ENCODE measurements at regions not wholly inside any gene's neighbourhood (a gene's known extent, or its start where the extent isn't known, plus 50 kb on each side); places are given as distances from the start of the nearest gene placed in this dataset.

GRCh38 chr1:56330391-56331026, 248.9 kb downstream of the PLPP3 start:
- Histone ChIP-seq H3K4me2 (ENCODE audit: low read depth, low read length) (peak overlapping the region; percentile 65), H2AFZ (ENCODE audit: low read length) (no peak overlapping the region), H3K27ac (ENCODE audit: extremely low read length, insufficient read depth, low read length) (peak overlapping the region; percentile 85), H3K79me2 (ENCODE audit: insufficient read depth, low read length) (no peaks in the 10 kb centered on the region), H3K9ac (ENCODE audit: insufficient read depth, low read depth, low read length) (peak overlapping the region; percentile 46; the same call in 1 of the 2 replicates), H3K4me3 (replicated peaks in 1 of 3; ENCODE audit: insufficient read depth in 1 of 3, low read depth in 2 of 3, low read length in 3 of 3) (peak overlapping the region in 1 of 3 experiments; percentile 47; a peak in 1 of 6 replicates), H3K4me1 (ENCODE audit: insufficient read depth, low read length) (peaks cover 39% of the 10 kb centered on the region), H4K20me1 (ENCODE audit: insufficient read depth, low read length) (no peaks in the 10 kb centered on the region), H3K27me3 (ENCODE audit: control insufficient read depth in 1 of 2, insufficient read depth in 2 of 2, low read length in 2 of 2) (no peaks in the 10 kb centered on the region), H3K9me3 (ENCODE audit: low read length) (no peaks in the 10 kb centered on the region), H3K36me3 (replicated peaks in 1 of 2; ENCODE audit: control insufficient read depth in 1 of 2, insufficient read depth in 2 of 2, low read length in 2 of 2) (no peaks in the 10 kb centered on the region)
- no TSS peak for BruUV-seq (replicated peaks)
- CTCF ChIA-PET (ENCODE audit: low intra/inter-chr PET ratio, low total read pairs), result no interaction called here
- in situ Hi-C loops (cut with HindIII; ENCODE audit: extremely low pct_ligation_motif_present, low pct_unique_long_range_greater_than_20kb), result no loop called here
- FAIRE-seq (no peak), DNase-seq (ENCODE audit: low spot score) (peak; percentile 47), ATAC-seq (no peak; the same call in 2 of the 3 replicates)
- 19% methylated on average over 1 of the region's 1 CpG for WGBS (ENCODE audit: low lambda C conversion rate)
- POLR2A ChIA-PET, result interaction anchor here (0.9 to 2.4 kb wide), 8 partner anchors 9 to 247 kb away, joined by 3 to 18 read pairs (median 4); partner anchors contain the start of gene PLPP3
- intact Hi-C loops (cut with micrococcal nuclease; ENCODE audit: unreplicated experiment), result loop anchor here (1.0 to 10.0 kb wide), 2 partner anchors 84 to 174 kb away; no protein-coding TSS in a partner anchor
- TF ChIP-seq, protein P1, sequence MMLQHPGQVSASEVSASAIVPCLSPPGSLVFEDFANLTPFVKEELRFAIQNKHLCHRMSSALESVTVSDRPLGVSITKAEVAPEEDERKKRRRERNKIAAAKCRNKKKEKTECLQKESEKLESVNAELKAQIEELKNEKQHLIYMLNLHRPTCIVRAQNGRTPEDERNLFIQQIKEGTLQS (CRISPR knock-in tag; IDR thresholded peaks at IDR 0.05), result peak; percentile 73
- no peak for TF ChIP-seq NCOR1 (IDR thresholded peaks at IDR 0.05; ENCODE audit: borderline replicate concordance, low read length)
- TF ChIP-seq, protein P2, sequence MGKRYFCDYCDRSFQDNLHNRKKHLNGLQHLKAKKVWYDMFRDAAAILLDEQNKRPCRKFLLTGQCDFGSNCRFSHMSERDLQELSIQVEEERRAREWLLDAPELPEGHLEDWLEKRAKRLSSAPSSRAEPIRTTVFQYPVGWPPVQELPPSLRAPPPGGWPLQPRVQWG (CRISPR knock-in tag; IDR thresholded peaks at IDR 0.05; ENCODE audit: borderline replicate concordance, low read depth), result no peak
- TF ChIP-seq RARA (CRISPR knock-in tag; IDR thresholded peaks at IDR 0.05), result 0 out of 2 replicates have a peak, but pooled peaks have one; percentile 11
- TF ChIP-seq, protein P3, sequence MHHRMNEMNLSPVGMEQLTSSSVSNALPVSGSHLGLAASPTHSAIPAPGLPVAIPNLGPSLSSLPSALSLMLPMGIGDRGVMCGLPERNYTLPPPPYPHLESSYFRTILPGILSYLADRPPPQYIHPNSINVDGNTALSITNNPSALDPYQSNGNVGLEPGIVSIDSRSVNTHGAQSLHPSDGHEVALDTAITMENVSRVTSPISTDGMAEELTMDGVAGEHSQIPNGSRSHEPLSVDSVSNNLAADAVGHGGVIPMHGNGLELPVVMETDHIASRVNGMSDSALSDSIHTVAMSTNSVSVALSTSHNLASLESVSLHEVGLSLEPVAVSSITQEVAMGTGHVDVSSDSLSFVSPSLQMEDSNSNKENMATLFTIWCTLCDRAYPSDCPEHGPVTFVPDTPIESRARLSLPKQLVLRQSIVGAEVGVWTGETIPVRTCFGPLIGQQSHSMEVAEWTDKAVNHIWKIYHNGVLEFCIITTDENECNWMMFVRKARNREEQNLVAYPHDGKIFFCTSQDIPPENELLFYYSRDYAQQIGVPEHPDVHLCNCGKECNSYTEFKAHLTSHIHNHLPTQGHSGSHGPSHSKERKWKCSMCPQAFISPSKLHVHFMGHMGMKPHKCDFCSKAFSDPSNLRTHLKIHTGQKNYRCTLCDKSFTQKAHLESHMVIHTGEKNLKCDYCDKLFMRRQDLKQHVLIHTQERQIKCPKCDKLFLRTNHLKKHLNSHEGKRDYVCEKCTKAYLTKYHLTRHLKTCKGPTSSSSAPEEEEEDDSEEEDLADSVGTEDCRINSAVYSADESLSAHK (CRISPR knock-in tag; IDR thresholded peaks at IDR 0.05; ENCODE audit: borderline replicate concordance), result no peak
- TF ChIP-seq MATR3 (CRISPR knock-in tag; IDR thresholded peaks at IDR 0.05), result no peak
- TF ChIP-seq SRSF4 (IDR thresholded peaks at IDR 0.05; ENCODE audit: low read depth, low read length, poor library complexity, severe bottlenecking), result no peak
- TF ChIP-seq EEA1 (CRISPR knock-in tag; IDR thresholded peaks at IDR 0.05; ENCODE audit: borderline replicate concordance), result no peak
- no peak for TF ChIP-seq ZNF605 (CRISPR knock-in tag; IDR thresholded peaks at IDR 0.05)
- no peak for TF ChIP-seq ZFP36L2 (CRISPR knock-in tag; IDR thresholded peaks at IDR 0.05)
- TF ChIP-seq ADNP (CRISPR knock-in tag; IDR thresholded peaks at IDR 0.05), result no peak
- 0 out of 2 replicates have a peak, but pooled peaks have one; percentile 21 for TF ChIP-seq IRF2 (CRISPR knock-in tag; IDR thresholded peaks at IDR 0.05)
- 0 out of 2 replicates have a peak, but pooled peaks have one; percentile 17 for TF ChIP-seq FOSL1 (CRISPR knock-in tag; IDR thresholded peaks at IDR 0.05; ENCODE audit: borderline replicate concordance)
- TF ChIP-seq, protein P4, sequence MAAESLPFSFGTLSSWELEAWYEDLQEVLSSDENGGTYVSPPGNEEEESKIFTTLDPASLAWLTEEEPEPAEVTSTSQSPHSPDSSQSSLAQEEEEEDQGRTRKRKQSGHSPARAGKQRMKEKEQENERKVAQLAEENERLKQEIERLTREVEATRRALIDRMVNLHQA (CRISPR knock-in tag; IDR thresholded peaks at IDR 0.05), result no peak
- TF ChIP-seq ARID5B (CRISPR knock-in tag; IDR thresholded peaks at IDR 0.05), result 0 out of 2 replicates have a peak, but pooled peaks have one; percentile 42
- peak; percentile 48; the same call in 1 of the 2 replicates for TF ChIP-seq HMG20A (CRISPR knock-in tag; IDR thresholded peaks at IDR 0.05; ENCODE audit: borderline replicate concordance)
